ENCODE measurements at regions not wholly inside any gene's neighbourhood (a gene's known extent, or its start where the extent isn't known, plus 50 kb on each side); places are given as distances from the start of the nearest gene placed in this dataset.
"Not testable (repeated sequence)": the region's sequence is repeated elsewhere in the genome, so short reads cannot be mapped to it uniquely, and the experiment has no call there.

DNA sequence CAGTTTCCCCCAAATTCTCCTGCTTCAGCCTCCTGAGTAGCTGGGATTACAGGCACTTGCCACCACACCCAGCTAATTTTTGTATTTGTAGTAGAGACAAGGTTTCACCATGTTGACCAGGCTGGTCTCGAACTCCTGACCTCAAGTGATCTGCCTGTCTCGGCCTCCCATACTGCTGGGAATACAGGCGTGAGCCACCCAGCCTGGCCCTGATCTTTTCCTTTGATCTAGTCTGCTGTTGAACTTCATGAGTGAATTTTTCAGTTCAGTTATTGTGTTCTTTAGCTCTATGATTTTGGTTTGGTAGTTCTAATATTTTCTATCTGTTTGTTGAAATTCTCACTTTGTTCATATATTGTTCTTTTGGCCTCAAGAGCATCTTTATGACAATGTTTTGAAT lies 83.4 kb upstream of the RAP2C start:
- not testable (repeated sequence) for H3K4me3 ChIP-seq (replicated peaks; ENCODE audit: insufficient read depth, low read length); H3K27ac ChIP-seq (replicated peaks); H3K27me3 ChIP-seq (ENCODE audit: insufficient read depth, poor library complexity, severe bottlenecking); DNase-seq (ENCODE audit: low read depth in 1 of 2, low spot score in 1 of 2)

DNA sequence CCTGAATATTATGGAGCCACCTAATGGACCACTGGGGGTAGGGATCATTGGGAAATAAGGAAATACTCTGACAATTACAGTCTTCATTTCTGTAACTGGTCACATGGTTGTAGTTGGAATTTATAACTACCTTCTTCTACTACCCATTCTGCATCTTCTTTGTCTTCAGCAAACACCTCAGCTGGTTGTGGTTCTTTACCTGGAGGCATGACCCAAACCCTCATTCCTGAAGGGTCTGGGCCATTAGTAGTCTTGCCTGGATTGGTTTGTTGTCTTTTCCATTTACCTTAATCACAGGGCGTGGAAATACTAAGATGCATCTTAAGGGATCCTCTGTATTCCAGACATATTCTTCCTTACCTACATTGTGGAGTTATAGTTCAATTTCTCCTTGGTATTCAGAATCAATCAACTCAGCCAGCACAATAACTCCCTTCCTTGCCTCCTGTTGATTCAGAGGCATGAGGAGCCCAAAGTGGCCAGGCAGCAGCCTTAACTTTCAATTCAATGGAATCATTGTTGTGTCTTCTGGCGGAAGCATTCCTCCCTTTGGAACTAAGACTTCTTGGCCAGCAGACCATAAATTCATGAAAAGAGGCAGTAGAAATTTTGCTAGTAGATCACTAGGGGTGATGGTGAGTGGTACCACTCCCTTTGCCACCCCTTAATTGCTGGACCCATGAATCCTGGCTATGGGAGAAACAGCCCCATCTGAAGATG lies 75.7 kb upstream of the RAP2C start:
- TF ChIP-seq, protein P1, sequence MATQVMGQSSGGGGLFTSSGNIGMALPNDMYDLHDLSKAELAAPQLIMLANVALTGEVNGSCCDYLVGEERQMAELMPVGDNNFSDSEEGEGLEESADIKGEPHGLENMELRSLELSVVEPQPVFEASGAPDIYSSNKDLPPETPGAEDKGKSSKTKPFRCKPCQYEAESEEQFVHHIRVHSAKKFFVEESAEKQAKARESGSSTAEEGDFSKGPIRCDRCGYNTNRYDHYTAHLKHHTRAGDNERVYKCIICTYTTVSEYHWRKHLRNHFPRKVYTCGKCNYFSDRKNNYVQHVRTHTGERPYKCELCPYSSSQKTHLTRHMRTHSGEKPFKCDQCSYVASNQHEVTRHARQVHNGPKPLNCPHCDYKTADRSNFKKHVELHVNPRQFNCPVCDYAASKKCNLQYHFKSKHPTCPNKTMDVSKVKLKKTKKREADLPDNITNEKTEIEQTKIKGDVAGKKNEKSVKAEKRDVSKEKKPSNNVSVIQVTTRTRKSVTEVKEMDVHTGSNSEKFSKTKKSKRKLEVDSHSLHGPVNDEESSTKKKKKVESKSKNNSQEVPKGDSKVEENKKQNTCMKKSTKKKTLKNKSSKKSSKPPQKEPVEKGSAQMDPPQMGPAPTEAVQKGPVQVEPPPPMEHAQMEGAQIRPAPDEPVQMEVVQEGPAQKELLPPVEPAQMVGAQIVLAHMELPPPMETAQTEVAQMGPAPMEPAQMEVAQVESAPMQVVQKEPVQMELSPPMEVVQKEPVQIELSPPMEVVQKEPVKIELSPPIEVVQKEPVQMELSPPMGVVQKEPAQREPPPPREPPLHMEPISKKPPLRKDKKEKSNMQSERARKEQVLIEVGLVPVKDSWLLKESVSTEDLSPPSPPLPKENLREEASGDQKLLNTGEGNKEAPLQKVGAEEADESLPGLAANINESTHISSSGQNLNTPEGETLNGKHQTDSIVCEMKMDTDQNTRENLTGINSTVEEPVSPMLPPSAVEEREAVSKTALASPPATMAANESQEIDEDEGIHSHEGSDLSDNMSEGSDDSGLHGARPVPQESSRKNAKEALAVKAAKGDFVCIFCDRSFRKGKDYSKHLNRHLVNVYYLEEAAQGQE (IDR thresholded peaks at IDR 0.05; ENCODE audit: insufficient replicate concordance, low read depth), result no peak
- TF ChIP-seq, protein P2, sequence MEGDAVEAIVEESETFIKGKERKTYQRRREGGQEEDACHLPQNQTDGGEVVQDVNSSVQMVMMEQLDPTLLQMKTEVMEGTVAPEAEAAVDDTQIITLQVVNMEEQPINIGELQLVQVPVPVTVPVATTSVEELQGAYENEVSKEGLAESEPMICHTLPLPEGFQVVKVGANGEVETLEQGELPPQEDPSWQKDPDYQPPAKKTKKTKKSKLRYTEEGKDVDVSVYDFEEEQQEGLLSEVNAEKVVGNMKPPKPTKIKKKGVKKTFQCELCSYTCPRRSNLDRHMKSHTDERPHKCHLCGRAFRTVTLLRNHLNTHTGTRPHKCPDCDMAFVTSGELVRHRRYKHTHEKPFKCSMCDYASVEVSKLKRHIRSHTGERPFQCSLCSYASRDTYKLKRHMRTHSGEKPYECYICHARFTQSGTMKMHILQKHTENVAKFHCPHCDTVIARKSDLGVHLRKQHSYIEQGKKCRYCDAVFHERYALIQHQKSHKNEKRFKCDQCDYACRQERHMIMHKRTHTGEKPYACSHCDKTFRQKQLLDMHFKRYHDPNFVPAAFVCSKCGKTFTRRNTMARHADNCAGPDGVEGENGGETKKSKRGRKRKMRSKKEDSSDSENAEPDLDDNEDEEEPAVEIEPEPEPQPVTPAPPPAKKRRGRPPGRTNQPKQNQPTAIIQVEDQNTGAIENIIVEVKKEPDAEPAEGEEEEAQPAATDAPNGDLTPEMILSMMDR (IDR thresholded peaks at IDR 0.05; ENCODE audit: insufficient read depth, low read length), result no peak
- TF ChIP-seq GABPA (IDR thresholded peaks at IDR 0.05; ENCODE audit: low read depth) (no peak), POLR2AphosphoS5 (IDR thresholded peaks at IDR 0.05; ENCODE audit: low read depth) (no peak), SPI1 (IDR thresholded peaks at IDR 0.05; ENCODE audit: borderline replicate concordance, low read depth) (no peak)
- no peak for DNase-seq (ENCODE audit: low read depth in 1 of 2, low spot score in 1 of 2)
- H3K27me3 ChIP-seq (ENCODE audit: insufficient read depth, poor library complexity, severe bottlenecking), result no peaks in the 10 kb centered on the region
- no peak overlapping the region for H3K27ac ChIP-seq (replicated peaks)
- no peak overlapping the region for H3K4me3 ChIP-seq (replicated peaks; ENCODE audit: insufficient read depth, low read length)

DNA sequence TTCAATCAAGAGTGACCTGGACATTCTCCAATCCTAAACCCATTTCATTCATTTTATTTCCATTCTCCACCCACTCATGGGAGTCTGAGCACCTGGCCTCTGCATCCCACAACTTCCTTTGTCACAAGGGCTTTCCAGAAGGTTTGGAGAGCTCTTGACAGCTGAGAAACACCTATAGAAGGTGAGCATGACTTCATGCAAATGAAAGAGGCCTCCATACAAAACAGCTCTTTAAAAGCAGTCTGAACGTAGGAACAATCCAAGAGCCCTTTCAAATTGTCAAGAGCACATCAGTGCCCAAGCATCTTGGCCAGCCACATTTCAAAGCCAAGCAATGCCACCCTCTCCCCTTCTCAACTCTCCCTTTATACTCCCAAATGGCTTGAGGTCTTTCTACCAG lies 74.9 kb upstream of the RAP2C start:
- H3K4me3 ChIP-seq (replicated peaks; ENCODE audit: insufficient read depth, low read length), result no peak overlapping the region
- H3K27ac ChIP-seq (replicated peaks), result no peak overlapping the region
- TF ChIP-seq SPI1 (IDR thresholded peaks at IDR 0.05; ENCODE audit: borderline replicate concordance, low read depth) (no peak), POLR2AphosphoS5 (IDR thresholded peaks at IDR 0.05; ENCODE audit: low read depth) (no peak), GABPA (IDR thresholded peaks at IDR 0.05; ENCODE audit: low read depth) (no peak)
- TF ChIP-seq, protein P2 (IDR thresholded peaks at IDR 0.05; ENCODE audit: insufficient read depth, low read length), result no peak
- TF ChIP-seq, protein P1 (IDR thresholded peaks at IDR 0.05; ENCODE audit: insufficient replicate concordance, low read depth), result no peak
- no peaks in the 10 kb centered on the region for H3K27me3 ChIP-seq (ENCODE audit: insufficient read depth, poor library complexity, severe bottlenecking)
- DNase-seq (ENCODE audit: low read depth in 1 of 2, low spot score in 1 of 2), result no peak

DNA sequence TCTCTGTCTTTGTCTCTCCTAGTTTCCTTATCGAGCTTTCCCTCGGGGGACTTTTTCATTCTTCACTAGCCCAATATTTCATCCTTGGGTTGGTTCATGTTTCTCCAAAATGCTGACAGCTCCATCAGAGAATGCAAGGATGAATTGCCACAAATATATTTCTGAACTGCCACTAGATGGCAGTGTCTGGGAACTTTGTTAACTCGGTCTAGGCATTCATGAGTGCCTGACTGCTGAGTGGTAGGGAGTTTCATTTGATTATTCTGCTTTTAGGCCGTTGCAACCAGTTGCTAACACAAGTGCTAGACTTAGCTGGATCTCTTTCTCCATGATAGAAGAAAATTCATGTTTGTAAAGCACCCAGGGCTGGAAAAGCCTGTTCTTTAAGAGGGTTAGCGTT lies 73.5 kb upstream of the RAP2C start:
- Histone ChIP-seq H3K27ac (replicated peaks) (no peak overlapping the region), H3K4me3 (replicated peaks; ENCODE audit: insufficient read depth, low read length) (no peak overlapping the region)

More for the DNA sequence above, 73.5 kb upstream of the RAP2C start:
- no peaks in the 10 kb centered on the region for H3K27me3 ChIP-seq (ENCODE audit: insufficient read depth, poor library complexity, severe bottlenecking)
- peak in 1 of 2 experiments; percentile 46 for DNase-seq (ENCODE audit: low read depth in 1 of 2, low spot score in 1 of 2)
- TF ChIP-seq GABPA (IDR thresholded peaks at IDR 0.05; ENCODE audit: low read depth) (no peak), SPI1 (IDR thresholded peaks at IDR 0.05; ENCODE audit: borderline replicate concordance, low read depth) (no peak), POLR2AphosphoS5 (IDR thresholded peaks at IDR 0.05; ENCODE audit: low read depth) (no peak)
- TF ChIP-seq, protein P1 (IDR thresholded peaks at IDR 0.05; ENCODE audit: insufficient replicate concordance, low read depth), result no peak
- TF ChIP-seq, protein P2 (IDR thresholded peaks at IDR 0.05; ENCODE audit: insufficient read depth, low read length), result no peak
